Brain pericyte (primary cell): ENCODE measurements at regions not wholly inside any gene's neighbourhood (a gene's known extent, or its start where the extent isn't known, plus 50 kb on each side); places are given as distances from the start of the nearest gene placed in this dataset.
A peak's percentile ranks its signal among the peaks of the same experiment; 100 is the strongest.

ENCODE experiments used
- DNase-seq: peaks from one replicate; pipeline ENCODE4 v3.0.0-alpha.2; 2012; ENCODE audit warnings: low read depth, low spot score

DNA sequence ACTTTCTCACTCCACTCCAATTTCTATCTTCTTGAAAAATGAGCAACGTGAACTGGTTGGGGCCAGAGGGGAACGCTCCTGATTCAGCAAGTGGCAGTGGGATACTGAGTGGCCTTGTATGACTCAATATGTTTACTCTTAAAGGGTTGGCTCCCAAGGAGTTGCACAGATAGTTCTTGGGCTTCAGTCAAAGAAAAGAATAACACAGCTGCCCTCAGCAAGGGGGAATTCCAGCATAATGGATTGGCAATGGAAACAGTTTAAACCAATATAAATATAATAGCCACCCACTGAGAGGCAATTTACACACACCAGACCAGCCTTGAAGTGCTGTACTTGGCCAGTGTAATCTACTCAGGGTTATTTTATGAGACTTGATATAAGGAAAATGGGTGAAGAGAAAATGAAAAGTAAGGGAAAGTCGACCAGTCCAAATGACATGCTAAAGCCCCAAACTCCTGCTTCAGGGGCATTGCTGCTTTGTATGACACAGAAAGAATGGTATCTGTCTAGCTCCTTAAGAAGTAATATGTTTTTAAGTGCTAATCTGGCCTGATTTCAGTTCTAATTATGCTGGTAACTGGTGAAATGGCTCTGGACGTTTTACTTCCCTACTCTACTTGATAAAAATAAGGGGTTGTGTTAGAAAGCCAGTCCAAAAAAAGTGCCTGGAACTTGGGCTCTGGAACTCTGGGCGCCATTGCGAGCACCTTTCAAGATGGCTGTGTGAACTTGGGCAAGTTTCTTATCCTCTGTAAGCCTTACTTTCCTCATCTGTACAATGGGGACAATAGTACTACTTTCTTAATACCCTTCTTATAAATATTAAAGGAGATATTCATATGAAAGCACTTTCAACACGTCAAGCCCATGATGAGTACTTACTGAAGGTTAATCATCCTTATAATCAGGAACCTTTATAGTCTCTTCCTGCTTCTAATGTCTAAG lies 712.9 kb upstream of the MAP3K7 start:
- DNase-seq = peak; percentile 97

DNA sequence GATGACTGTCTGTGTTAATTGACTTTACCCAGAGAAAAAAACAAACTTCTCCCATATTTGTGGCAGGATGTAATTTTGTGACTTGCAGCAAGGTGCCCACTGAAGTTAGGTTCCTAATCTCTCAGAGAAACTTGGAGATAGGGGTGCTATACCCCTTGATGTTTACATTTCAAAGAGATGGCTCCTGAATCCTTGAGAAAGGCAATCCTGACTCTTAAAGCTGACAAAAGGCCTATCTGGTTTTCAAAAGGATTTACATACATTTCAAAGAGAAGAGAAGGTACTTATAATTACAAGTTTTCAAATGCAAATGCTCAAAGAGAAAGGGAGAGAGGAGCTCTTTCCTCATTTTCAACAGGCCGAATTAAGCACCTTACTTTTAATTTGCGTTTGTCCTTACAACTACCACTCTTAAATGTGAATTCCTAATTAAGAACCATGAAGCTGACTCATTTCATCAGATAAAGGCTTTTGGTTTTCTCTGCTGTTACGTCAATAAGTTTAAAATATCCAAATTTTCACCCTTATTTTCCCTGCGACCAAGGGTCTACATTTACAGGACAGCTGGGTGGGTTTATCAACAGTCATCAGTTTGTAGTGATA lies 711.8 kb upstream of the MAP3K7 start:
- no peak for DNase-seq

- DNase-seq = no peak
These were observed 706.5 kb upstream of the MAP3K7 start for GRCh38 chr6:91293395-91293794.

- DNase-seq = no peak
These were observed 704.2 kb upstream of the MAP3K7 start for GRCh38 chr6:91291071-91291470.

DNA sequence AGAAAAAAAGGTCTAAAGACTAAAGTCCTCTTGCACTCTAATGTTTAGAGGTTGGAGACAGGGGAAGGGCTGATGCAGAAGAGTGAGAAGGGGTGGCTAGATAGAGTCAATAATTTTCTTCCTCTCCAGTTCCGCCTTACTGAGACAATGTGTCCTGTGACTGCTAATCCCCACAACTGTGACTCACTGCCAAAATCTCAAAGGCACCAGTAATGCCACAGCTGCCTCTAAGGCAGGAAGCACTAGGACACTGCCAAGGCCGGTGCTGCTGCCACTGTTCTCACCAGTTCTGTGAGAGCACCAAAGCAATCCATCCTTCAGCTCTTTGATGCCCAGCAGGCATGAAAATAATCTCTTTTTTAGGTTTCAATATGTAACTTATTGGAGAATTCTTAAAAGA lies 701.9 kb upstream of the MAP3K7 start:
- no peak for DNase-seq

- no peak for DNase-seq
These were observed 695.0 kb upstream of the MAP3K7 start for GRCh38 chr6:91281901-91282300.

DNA sequence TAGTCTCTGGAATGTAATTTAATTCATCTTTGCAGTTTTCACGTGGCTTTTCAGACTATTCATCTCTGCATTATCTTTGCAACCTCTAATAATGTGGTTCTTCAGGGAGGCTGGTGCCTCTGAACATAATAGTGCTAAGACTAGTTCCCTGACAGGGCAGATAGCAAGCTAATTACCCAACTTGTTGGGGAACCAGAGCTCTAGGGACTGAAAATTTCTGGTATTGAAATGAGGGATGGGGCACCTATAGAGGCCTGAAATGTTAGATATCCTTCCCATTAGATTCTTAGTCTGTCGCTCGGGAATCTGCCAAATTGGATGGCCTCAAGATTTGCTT lies 693.6 kb upstream of the MAP3K7 start:
- no peak for DNase-seq

DNA sequence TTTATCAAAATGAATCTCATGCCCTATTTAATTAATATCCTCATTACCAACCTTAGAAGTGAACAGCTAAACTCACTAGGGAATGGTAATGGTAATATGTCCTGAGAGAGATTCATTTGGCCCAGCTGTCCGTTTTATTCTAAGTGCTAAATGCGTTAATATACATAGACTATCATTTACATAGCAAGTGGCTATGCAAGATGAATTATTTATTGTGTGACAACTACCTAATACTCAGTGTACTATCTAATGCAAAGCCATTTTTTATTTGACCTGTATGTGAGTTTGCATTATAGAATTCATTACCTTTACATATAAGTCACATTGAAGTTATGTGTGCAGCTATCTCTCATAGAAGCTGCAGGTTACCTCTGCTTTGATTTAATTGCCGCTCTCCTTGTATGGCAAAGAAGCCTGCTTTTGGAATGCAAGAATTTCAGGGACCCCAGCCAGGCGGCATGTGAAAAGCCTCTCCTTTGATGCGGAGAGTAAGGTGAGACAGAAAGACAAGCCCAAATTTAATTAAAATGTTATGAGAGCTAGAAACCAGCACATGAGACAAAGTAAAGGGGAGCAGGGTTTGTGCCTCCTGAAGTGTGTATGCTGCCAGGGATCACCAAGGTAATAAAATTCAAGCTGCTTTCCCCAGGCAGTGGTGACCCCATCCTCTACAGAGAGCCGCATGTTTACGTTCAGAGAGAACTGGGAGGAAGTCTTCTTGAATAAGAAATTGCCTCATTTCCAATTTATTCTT lies 693.0 kb upstream of the MAP3K7 start:
- no peak for DNase-seq

- no peak for DNase-seq
These were observed 691.5 kb upstream of the MAP3K7 start for GRCh38 chr6:91278416-91278815.

DNA sequence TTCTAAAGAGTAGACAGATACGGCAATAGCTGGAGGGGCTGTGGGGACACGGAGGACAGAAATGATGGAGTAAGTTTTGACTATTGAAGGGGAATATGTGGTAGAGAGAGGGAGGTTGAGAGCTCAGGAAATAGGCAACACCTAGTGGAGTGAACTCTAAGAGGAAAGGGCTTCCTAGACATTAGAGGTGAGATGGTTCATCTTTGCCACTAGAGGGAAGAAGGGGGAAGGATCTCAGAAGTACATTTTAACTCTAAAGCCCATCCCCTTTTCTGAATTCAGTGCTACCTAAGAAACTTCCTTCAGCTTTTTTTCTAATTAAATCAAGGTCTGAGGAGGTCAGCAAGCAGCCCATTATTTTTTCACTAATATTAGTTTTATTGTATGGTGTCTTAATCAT lies 689.4 kb upstream of the MAP3K7 start:
- DNase-seq = no peak

- DNase-seq = peak; percentile 72
These were observed 686.9 kb upstream of the MAP3K7 start for GRCh38 chr6:91273729-91274128.

DNA sequence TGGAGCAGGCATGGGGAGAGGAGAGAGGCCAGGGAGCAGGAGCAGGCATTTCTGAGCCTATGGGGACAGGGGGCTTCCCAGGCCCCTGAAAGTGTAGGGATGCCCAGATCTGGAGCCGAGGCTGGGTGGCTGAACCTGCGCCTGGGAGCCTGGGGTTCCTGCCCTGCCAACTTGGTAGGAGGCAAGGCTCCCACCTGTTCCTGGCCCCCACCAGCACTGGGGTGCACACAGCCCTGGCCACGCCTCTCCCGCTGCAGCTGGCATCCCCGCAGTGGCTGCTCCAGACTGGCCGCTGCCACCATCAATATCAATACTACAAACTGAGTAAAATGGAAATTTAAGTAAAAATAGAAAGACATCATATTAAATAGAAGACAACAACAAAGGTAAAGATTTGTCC lies 684.9 kb upstream of the MAP3K7 start:
- DNase-seq = no peak

DNA sequence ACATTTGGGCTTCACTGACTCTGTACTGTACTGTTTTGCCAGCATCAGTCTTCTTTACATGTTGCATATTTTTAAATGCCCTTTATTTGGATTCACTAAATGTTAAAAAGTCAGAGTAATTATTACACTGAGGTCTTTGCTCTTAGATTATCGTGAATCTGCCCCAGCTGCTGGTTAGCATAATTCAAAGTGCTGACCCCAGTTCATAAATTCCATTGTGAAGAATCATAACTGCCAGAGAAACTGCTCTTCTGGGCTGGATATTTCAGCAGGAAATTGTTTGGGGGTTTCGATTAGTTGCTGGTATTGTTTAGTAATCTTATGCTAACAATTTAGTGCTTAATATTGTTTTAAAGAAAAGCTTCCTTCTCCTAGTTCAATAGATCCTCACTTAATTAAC lies 682.1 kb upstream of the MAP3K7 start:
- DNase-seq = no peak

- DNase-seq = no peak
These were observed 680.4 kb upstream of the MAP3K7 start for GRCh38 chr6:91267246-91267645.

DNA sequence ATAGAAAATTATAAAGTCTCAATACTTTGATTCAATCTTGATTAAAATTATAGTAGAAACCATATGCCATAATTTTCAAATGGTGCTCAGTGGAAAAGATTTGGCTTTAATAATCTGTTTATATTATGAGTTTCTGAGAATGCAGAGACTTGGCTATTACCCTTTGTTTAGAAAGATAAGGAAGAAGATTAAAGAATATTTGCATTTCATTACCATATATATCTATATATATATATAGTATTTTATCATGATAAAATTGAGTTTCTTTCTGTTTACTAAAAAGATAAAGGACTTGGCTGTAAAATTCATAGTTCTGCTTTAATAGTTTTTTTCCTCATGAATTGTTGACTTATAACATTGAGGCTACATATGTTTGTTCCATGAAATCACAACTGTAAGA lies 679.3 kb upstream of the MAP3K7 start:
- no peak for DNase-seq

GRCh38 chr6:91243436-91243835 lies 656.6 kb upstream of the MAP3K7 start:
- no peak for DNase-seq

GRCh38 chr6:91242614-91242949 lies 655.7 kb upstream of the MAP3K7 start:
- DNase-seq = no peak

DNA sequence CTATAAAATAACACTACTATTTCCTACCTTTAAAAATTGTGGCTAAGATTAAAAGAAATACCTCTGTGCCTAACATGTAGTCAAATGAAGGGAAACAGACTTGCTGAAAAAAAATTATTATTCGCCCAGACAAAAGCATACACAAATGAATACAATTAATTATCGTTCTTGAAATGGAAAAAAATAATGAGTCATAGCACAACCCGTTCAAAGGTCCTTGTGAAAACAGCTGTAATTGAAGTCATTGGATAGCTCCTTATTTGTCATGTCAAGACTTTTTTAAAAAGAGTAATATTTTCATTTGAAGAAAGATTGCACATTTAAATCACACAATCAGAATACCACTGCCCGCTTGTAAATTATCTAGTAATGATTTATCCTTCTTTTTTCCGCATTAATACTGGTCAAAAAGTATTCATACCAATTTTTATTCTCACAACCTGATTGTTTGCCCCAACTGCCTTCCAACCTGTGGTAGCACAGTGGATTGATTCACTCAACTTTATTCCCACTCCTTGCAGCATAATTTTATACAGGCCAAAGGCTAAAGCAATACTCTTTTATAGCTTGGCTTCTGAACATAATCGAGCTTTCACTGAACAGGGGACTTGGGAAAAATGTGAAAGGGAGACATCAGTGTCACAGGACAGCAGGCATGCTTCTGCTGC lies 655.2 kb upstream of the MAP3K7 start:
- no peak for DNase-seq

- DNase-seq = no peak
These were observed 654.2 kb upstream of the MAP3K7 start for GRCh38 chr6:91240878-91241603.

DNA sequence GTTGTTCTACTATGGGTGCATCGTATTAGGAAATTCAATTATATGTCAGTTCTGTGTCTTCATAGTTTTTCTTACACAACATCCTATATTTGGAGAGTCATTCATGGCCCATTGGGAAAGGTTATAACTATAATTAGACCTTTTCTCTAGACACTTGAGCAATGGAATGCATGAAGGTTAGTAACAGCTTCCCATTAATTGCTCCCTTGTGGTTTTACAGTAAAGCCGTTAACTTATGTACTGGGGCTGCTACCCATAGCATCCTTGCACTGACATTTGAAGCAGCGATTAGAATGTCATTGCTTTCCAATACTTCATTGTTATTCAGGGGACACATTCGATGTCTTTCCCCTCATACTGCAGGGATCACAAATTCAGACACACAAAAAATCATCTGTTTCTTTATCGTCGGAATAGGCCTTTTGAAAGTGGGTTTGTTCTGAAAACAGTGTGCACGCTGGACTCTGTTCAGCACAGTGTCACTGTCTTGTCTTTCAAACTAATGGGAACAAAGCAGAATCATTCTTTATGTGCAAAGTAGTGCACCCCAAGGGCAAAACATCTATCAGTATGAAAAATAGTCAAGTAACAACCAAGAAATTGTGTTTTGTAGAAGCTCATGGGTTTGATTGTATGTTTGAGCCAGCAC lies 634.3 kb upstream of the MAP3K7 start:
- DNase-seq = no peak
